ENCODE measurements at regions not wholly inside any gene's neighbourhood (a gene's known extent, or its start where the extent isn't known, plus 50 kb on each side); places are given as distances from the start of the nearest gene placed in this dataset.

DNA sequence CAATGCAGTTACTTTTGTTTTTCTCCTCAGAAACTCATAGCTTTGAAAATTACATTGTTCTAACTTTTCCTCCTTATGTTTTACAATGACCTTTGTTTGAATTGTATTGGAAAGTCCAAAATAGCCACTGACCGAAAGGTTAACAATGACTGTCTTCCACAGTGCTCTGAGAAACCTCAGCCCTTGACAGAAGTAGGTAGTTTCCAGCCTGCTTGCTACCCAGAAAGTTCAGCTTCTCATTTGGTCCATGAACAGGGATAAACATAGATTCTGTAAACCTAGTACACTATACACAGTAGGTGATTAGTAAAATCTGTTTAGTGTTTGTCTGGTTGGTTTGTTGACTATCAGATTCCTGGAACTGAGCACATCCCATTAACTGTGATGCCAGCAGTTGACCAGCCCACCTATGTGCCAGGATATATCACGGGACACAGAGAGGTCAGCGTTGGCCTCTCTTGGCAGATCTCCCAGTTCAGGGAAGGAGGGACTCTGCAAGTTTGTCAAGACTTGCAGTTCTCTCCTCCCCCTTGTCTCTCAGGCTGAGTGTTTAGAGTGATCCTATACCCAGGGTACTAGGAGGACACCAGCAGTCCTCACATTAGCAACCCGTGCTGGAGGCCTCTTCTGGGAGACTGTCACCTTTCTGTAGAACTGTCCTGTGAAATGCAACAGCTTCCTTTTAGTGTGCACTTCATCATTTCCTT, 297.6 kb downstream of the ARHGAP12 start:
- ATAC-seq (no peak), DNase-seq (ENCODE audit: low read depth in 1 of 2, low spot score in 1 of 2) (no peak), FAIRE-seq (no peak)
- Histone ChIP-seq H3K27ac (no peak overlapping the region), H3K4me2 (no peak overlapping the region), H3K4me3 (no peak overlapping the region), H3K9me3 (peaks cover 11% of the 10 kb centered on the region), H3K4me1 (no peaks in the 10 kb centered on the region)
- TF ChIP-seq ESRRA (IDR thresholded peaks at IDR 0.05; ENCODE audit: borderline replicate concordance, low read length) (no peak), RFX5 (IDR thresholded peaks at IDR 0.05) (no peak), ZC3H11A (IDR thresholded peaks at IDR 0.05) (no peak), FOSL2 (IDR thresholded peaks at IDR 0.05) (no peak), FOSL2 (CRISPR knock-in tag; IDR thresholded peaks at IDR 0.05) (no peak), ZNF302 (CRISPR knock-in tag; IDR thresholded peaks at IDR 0.05) (no peak), SMC3 (IDR thresholded peaks at IDR 0.05) (no peak), CTCF (IDR thresholded peaks at IDR 0.05) (no peak), NR3C1 (IDR thresholded peaks at IDR 0.05) (no peak), NPAS2 (CRISPR knock-in tag; IDR thresholded peaks at IDR 0.05; ENCODE audit: borderline replicate concordance) (no peak), ZSCAN20 (CRISPR knock-in tag; IDR thresholded peaks at IDR 0.05) (no peak), BHLHE40 (IDR thresholded peaks at IDR 0.05; ENCODE audit: low read depth, low read length) (no peak), EHMT2 (IDR thresholded peaks at IDR 0.05; ENCODE audit: low read depth) (no peak), EP300 (IDR thresholded peaks at IDR 0.05) (no peak), HMGXB4 (CRISPR knock-in tag; IDR thresholded peaks at IDR 0.05; ENCODE audit: borderline replicate concordance) (no peak)
- TF ChIP-seq, protein P1, sequence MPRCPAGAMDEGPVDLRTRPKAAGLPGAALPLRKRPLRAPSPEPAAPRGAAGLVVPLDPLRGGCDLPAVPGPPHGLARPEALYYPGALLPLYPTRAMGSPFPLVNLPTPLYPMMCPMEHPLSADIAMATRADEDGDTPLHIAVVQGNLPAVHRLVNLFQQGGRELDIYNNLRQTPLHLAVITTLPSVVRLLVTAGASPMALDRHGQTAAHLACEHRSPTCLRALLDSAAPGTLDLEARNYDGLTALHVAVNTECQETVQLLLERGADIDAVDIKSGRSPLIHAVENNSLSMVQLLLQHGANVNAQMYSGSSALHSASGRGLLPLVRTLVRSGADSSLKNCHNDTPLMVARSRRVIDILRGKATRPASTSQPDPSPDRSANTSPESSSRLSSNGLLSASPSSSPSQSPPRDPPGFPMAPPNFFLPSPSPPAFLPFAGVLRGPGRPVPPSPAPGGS (IDR thresholded peaks at IDR 0.05): no peak
- CTCF ChIA-PET: no interaction called here
- WGBS (ENCODE audit: missing lambda C conversion rate): 30% methylated on average over 4 of the region's 4 CpGs
- POLR2A ChIA-PET: no interaction called here

- H3K4me1 ChIP-seq: no peaks in the 10 kb centered on the region
- H3K4me2 ChIP-seq: no peak overlapping the region
- FAIRE-seq: peak; percentile 43
- no peak for ATAC-seq
- H3K9me3 ChIP-seq: peaks cover 39% of the 10 kb centered on the region
- DNase-seq (ENCODE audit: low read depth in 1 of 2, low spot score in 1 of 2): no peak
- POLR2A ChIA-PET: no interaction called here
- CTCF ChIA-PET: no interaction called here
- TF ChIP-seq MYC (IDR thresholded peaks at IDR 0.05; ENCODE audit: borderline replicate concordance, low read length): no peak
- no peak for TF ChIP-seq CHD4 (IDR thresholded peaks at IDR 0.05; ENCODE audit: borderline replicate concordance)
- TF ChIP-seq HES2 (IDR thresholded peaks at IDR 0.05): no peak
- no peak for TF ChIP-seq ZC3H11A (IDR thresholded peaks at IDR 0.05)
- TF ChIP-seq EP300 (IDR thresholded peaks at IDR 0.05): no peak
- no peak for TF ChIP-seq KDM5A (IDR thresholded peaks at IDR 0.05)
- WGBS (ENCODE audit: missing lambda C conversion rate): 25% methylated on average over 4 of the region's 4 CpGs
- no peak overlapping the region for H3K4me3 ChIP-seq
- no peak overlapping the region for H3K27ac ChIP-seq
Measured at GRCh38 chr10:31625566-31625965, 303.1 kb downstream of the ARHGAP12 start.
